HFF-Myc (cell line): ENCODE measurements at regions not wholly inside any gene's neighbourhood (a gene's known extent, or its start where the extent isn't known, plus 50 kb on each side); places are given as distances from the start of the nearest gene placed in this dataset.

Experiments used
- DNase-seq: peaks from one replicate; pipeline ENCODE4 v3.0.0-alpha.2; 2011; ENCODE audit warnings: low read depth; ENCODE audit errors: extremely low read depth
- H3K4me3 ChIP-seq: replicated peaks from 2 replicates; pipeline ENCODE4 v1.5.1; 2011; ENCODE audit warnings: low read depth, mild to moderate bottlenecking, control low read depth, low read length
- TF ChIP-seq, protein P1 (sequence below): IDR thresholded peaks from 2 replicates; pipeline ENCODE4 v1.5.1; 2012; ENCODE audit warnings: mild to moderate bottlenecking, low read depth, low read length, control low read depth; ENCODE audit errors: missing control alignments

DNA sequence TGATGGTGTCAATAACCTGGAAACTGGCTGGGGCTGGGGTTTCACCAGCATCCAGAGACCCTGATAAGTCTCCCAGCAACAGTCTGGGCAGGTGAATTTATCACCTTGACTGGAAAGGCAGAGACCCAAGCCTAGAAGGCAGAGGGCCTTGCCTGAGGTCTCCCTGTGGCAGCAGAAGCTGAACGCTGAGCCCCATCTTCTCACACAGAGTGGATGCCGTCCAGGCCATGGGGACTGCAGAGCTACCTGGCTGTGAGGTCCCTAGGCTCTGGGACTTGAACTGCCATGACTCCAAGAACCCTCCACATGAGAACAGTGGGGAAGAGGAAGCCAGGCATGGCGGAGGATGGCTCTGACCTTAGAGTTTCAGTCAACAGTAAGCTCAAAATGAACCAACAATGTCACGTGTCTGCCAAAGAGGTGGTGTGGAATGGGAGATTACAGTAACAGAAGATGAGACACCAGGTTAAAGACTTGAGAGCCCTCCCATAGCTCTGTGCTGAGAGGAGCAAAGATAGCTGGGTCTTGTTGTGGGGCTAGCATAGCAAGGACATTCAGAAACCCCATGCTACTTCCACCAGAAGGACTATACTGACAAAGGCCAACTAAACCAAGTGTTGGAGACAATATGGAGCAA is 79.1 kb upstream of the LINC01488 start:
- no peak for DNase-seq
- TF ChIP-seq, protein P1, sequence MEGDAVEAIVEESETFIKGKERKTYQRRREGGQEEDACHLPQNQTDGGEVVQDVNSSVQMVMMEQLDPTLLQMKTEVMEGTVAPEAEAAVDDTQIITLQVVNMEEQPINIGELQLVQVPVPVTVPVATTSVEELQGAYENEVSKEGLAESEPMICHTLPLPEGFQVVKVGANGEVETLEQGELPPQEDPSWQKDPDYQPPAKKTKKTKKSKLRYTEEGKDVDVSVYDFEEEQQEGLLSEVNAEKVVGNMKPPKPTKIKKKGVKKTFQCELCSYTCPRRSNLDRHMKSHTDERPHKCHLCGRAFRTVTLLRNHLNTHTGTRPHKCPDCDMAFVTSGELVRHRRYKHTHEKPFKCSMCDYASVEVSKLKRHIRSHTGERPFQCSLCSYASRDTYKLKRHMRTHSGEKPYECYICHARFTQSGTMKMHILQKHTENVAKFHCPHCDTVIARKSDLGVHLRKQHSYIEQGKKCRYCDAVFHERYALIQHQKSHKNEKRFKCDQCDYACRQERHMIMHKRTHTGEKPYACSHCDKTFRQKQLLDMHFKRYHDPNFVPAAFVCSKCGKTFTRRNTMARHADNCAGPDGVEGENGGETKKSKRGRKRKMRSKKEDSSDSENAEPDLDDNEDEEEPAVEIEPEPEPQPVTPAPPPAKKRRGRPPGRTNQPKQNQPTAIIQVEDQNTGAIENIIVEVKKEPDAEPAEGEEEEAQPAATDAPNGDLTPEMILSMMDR: no peak
- H3K4me3 ChIP-seq: no peak overlapping the region

- no peak overlapping the region for H3K4me3 ChIP-seq
- DNase-seq: no peak
Observed at GRCh38 chr11:69403556-69404215, 77.8 kb upstream of the LINC01488 start.

DNA sequence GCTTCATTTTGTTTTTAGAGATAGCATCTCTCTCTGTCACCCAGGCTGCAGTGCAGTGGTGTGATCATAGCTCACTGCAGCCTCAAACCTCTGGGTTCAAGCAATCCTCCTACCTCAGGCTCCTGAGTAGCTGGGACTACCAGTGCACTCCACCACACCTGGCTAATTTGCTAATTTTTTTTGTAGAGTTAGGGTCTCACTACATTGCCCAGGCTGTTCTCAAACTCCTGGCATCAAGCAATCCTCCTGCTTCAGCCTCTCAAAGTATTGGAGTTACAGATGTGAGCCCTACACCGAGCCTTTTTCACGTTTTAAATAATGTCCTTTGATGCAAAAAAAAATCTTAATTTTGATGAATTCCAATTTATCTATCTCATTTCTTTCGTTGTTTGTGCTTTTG is 75.4 kb upstream of the LINC01488 start:
- no peak overlapping the region for H3K4me3 ChIP-seq
- no peak for DNase-seq
- TF ChIP-seq, protein P1: no peak

More at GRCh38 chr11:69403556-69404215, 77.8 kb upstream of the LINC01488 start:
- TF ChIP-seq, protein P1: no peak

- TF ChIP-seq, protein P1: no peak
- no peak for DNase-seq
- H3K4me3 ChIP-seq: no peak overlapping the region
Observed at GRCh38 chr11:69409812-69410645, 71.4 kb upstream of the LINC01488 start.

- TF ChIP-seq, protein P1: no peak
- no peak for DNase-seq
- H3K4me3 ChIP-seq: no peak overlapping the region
Observed at GRCh38 chr11:69411257-69411924, 70.1 kb upstream of the LINC01488 start.

DNA sequence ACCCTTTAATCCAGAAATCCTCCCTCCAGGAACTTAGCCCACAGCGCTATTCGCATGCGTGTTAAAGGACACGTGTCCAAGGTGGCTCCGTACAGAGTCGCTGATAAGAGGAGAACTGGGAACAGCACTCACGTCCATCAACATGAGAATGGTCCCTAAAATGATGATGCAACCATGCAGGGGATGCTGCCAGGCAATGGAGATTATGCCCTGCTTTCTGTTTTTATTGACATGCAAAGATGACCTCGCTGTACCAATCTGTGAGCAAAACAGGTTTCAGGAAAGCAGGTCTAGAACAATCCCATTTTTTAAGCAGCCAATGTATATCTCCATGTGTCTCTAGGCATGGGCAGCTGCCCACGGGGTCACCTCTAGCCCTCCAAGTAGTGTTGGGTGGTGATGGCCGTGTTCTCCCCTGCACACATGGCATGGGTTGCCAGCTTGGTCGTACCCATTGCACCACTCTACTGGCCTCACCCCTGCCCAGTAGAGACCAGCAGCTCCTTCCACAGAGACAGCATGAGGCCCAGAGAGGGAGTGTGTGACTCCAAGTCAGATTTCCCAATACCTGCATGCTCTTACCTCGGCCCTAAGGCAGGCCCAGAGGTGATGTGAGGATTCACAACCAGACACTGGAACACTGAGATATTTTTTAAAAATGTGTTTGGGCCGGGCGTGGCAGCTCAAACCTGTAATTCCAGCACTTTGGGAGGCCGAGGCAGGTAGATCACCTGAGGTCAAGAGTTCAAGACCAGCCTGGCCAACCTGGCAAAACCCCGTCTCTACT is 68.3 kb upstream of the LINC01488 start:
- no peak for DNase-seq
- no peak overlapping the region for H3K4me3 ChIP-seq
- TF ChIP-seq, protein P1: no peak
